ENCODE measurements at regions not wholly inside any gene's neighbourhood (a gene's known extent, or its start where the extent isn't known, plus 50 kb on each side); places are given as distances from the start of the nearest gene placed in this dataset.

- ChIA-PET CTCF (no interaction called here), POLR2A (ENCODE audit: unreplicated experiment) (no interaction called here)
- Histone ChIP-seq H3K4me1 (replicated peaks; ENCODE audit: insufficient read depth) (peaks cover 44% of the 10 kb centered on the region), H3K4me2 (no peak overlapping the region), H3K27ac (no peak overlapping the region), H3K79me2 (ENCODE audit: low read depth) (no peaks in the 10 kb centered on the region), H3K9me2 (ENCODE audit: insufficient read depth) (no peaks in the 10 kb centered on the region), H4K20me1 (ENCODE audit: insufficient read depth) (no peaks in the 10 kb centered on the region), H3F3A (ENCODE audit: insufficient read depth, low read depth) (peaks cover 35% of the 10 kb centered on the region; the same call in 1 of the 2 replicates), H3K9me3 (ENCODE audit: insufficient read depth, low read depth) (no peaks in the 10 kb centered on the region), H3K27me3 (ENCODE audit: insufficient read depth, low read depth) (no peaks in the 10 kb centered on the region), H3K4me3 (no peak overlapping the region), H3K36me3 (ENCODE audit: low read depth) (no peaks in the 10 kb centered on the region), H2AFZ (no peak overlapping the region)
- DNase-seq = no peak
- no peak for TF ChIP-seq CTCF (conservative IDR thresholded peaks at IDR 0.05)
- TF ChIP-seq EZH2 (IDR thresholded peaks at IDR 0.05; ENCODE audit: low read depth) = no peak
- BruUV-seq (replicated peaks) = no TSS peak
- intact Hi-C loops (cut with micrococcal nuclease; ENCODE audit: unreplicated experiment) = no loop called here
Observed at GRCh38 chr14:73800970-73801515, 50.6 kb upstream of the PTGR2 start.

- H3K27ac ChIP-seq = 0 out of 2 replicates have a peak overlapping the region, but pooled peaks have one; percentile 10
- H3K36me3 ChIP-seq (ENCODE audit: low read depth) = no peaks in the 10 kb centered on the region
- CTCF ChIA-PET = interaction anchor here (0.6 to 1.3 kb wide), 3 partner anchors 12 to 146 kb away, joined by 3 to 9 read pairs (median 3); no protein-coding TSS in a partner anchor
- POLR2A ChIA-PET (ENCODE audit: unreplicated experiment) = interaction anchor here (0.6 to 1.1 kb wide), 3 partner anchors 38 to 142 kb away, joined by 3 to 10 read pairs (median 10); a partner anchor contains a TSS
- no peaks in the 10 kb centered on the region for H3K27me3 ChIP-seq (ENCODE audit: insufficient read depth, low read depth)
- H3K9me3 ChIP-seq (ENCODE audit: insufficient read depth, low read depth) = no peaks in the 10 kb centered on the region
- no peak for DNase-seq
- no TSS peak for BruUV-seq (replicated peaks)
- peak overlapping the region; percentile 58 for H3K4me2 ChIP-seq
- H3K4me1 ChIP-seq (replicated peaks; ENCODE audit: insufficient read depth) = peaks cover 57% of the 10 kb centered on the region
- no peaks in the 10 kb centered on the region for H3K79me2 ChIP-seq (ENCODE audit: low read depth)
- no peak overlapping the region for H2AFZ ChIP-seq
- H3K4me3 ChIP-seq = no peak overlapping the region
- H3K9me2 ChIP-seq (ENCODE audit: insufficient read depth) = no peaks in the 10 kb centered on the region
- intact Hi-C loops (cut with micrococcal nuclease; ENCODE audit: unreplicated experiment) = no loop called here
- peaks cover 39% of the 10 kb centered on the region; the same call in 1 of the 2 replicates for H3F3A ChIP-seq (ENCODE audit: insufficient read depth, low read depth)
- no peak for TF ChIP-seq CTCF (conservative IDR thresholded peaks at IDR 0.05)
- no peak for TF ChIP-seq EZH2 (IDR thresholded peaks at IDR 0.05; ENCODE audit: low read depth)
- no peaks in the 10 kb centered on the region for H4K20me1 ChIP-seq (ENCODE audit: insufficient read depth)
Observed at GRCh38 chr14:73797543-73798265, 53.9 kb upstream of the PTGR2 start.

GRCh38 chr14:73796893-73797542 lies 54.6 kb upstream of the PTGR2 start:
- peak overlapping the region; percentile 88 for H3K27ac ChIP-seq
- no peaks in the 10 kb centered on the region for H3K79me2 ChIP-seq (ENCODE audit: low read depth)
- POLR2A ChIA-PET (ENCODE audit: unreplicated experiment) = interaction anchor here (0.5 to 1.1 kb wide), 6 partner anchors 37 to 295 kb away, joined by 3 to 15 read pairs (median 10); partner anchors contain the start of gene PTGR2
- H3F3A ChIP-seq (ENCODE audit: insufficient read depth, low read depth) = peaks cover 32% of the 10 kb centered on the region; the same call in 1 of the 2 replicates
- H3K4me2 ChIP-seq = peak overlapping the region; percentile 58
- H3K4me1 ChIP-seq (replicated peaks; ENCODE audit: insufficient read depth) = peaks cover 50% of the 10 kb centered on the region
- H3K27me3 ChIP-seq (ENCODE audit: insufficient read depth, low read depth) = no peaks in the 10 kb centered on the region
- H3K9me2 ChIP-seq (ENCODE audit: insufficient read depth) = no peaks in the 10 kb centered on the region
- no peak for DNase-seq
- intact Hi-C loops (cut with micrococcal nuclease; ENCODE audit: unreplicated experiment) = loop anchor here (1.0 kb wide), 1 partner anchor 37 kb away; a partner anchor contains a TSS
- no TSS peak for BruUV-seq (replicated peaks)
- TF ChIP-seq EZH2 (IDR thresholded peaks at IDR 0.05; ENCODE audit: low read depth) (no peak), CTCF (conservative IDR thresholded peaks at IDR 0.05) (no peak)
- H3K36me3 ChIP-seq (ENCODE audit: low read depth) = no peaks in the 10 kb centered on the region
- H3K9me3 ChIP-seq (ENCODE audit: insufficient read depth, low read depth) = no peaks in the 10 kb centered on the region
- H2AFZ ChIP-seq = no peak overlapping the region
- no peaks in the 10 kb centered on the region for H4K20me1 ChIP-seq (ENCODE audit: insufficient read depth)
- H3K4me3 ChIP-seq = no peak overlapping the region
- CTCF ChIA-PET = interaction anchor here (0.5 to 1.3 kb wide), 4 partner anchors 11 to 52 kb away, joined by 3 to 11 read pairs (median 6); no protein-coding TSS in a partner anchor

Measured in PC-9 (cell line).